Activated T-cell treated with anti-CD3 and anti-CD28 coated beads, Interleukin-2, amount 50 U/mL, for 48 hours (primary cell): ENCODE measurements at regions not wholly inside any gene's neighbourhood (a gene's known extent, or its start where the extent isn't known, plus 50 kb on each side); places are given as distances from the start of the nearest gene placed in this dataset.

Experiments
- DNase-seq, 2 experiments: peaks; one replicate each; pipeline ENCODE4 v3.0.0-alpha.2; 2020

GRCh38 chr2:122575076-122575475 is 819.6 kb downstream of the TSN start:
- DNase-seq = no peak

- DNase-seq = no peak
These were observed 827.9 kb downstream of the TSN start for GRCh38 chr2:122583159-122583917.

GRCh38 chr2:122590524-122590923 is 835.1 kb downstream of the TSN start:
- no peak for DNase-seq

GRCh38 chr2:122595065-122595464 is 839.6 kb downstream of the TSN start:
- no peak for DNase-seq

GRCh38 chr2:122596598-122596997 is 841.1 kb downstream of the TSN start:
- no peak for DNase-seq

- no peak for DNase-seq
These were observed 843.3 kb downstream of the TSN start for GRCh38 chr2:122598784-122599183.

- no peak for DNase-seq
These were observed 855.6 kb downstream of the TSN start for GRCh38 chr2:122610948-122611609.

- DNase-seq = no peak
These were observed 867.5 kb downstream of the TSN start for GRCh38 chr2:122622934-122623333.

GRCh38 chr2:122627388-122627787 is 871.9 kb downstream of the TSN start:
- DNase-seq = no peak

GRCh38 chr2:122634256-122634655 is 878.8 kb downstream of the TSN start:
- no peak for DNase-seq

- DNase-seq = no peak
These were observed 879.5 kb downstream of the TSN start for GRCh38 chr2:122634920-122635319.

GRCh38 chr2:122635686-122636085 is 880.2 kb downstream of the TSN start:
- DNase-seq = no peak

GRCh38 chr2:122636097-122636496 is 880.6 kb downstream of the TSN start:
- no peak for DNase-seq

- DNase-seq = no peak
These were observed 883.7 kb downstream of the TSN start for GRCh38 chr2:122639176-122639575.

- no peak for DNase-seq
These were observed 884.3 kb downstream of the TSN start for GRCh38 chr2:122639711-122640110.

- no peak for DNase-seq
These were observed 888.4 kb downstream of the TSN start for GRCh38 chr2:122643725-122644329.

GRCh38 chr2:122651236-122651635 is 895.8 kb downstream of the TSN start:
- DNase-seq = no peak

GRCh38 chr2:122651780-122652179 is 896.3 kb downstream of the TSN start:
- DNase-seq = no peak

- no peak for DNase-seq
These were observed 897.2 kb downstream of the TSN start for GRCh38 chr2:122652670-122653069.

- no peak for DNase-seq
These were observed 901.0 kb downstream of the TSN start for GRCh38 chr2:122656403-122656802.

- DNase-seq = no peak
These were observed 905.6 kb downstream of the TSN start for GRCh38 chr2:122660786-122661634.

GRCh38 chr2:122663620-122664019 is 908.2 kb downstream of the TSN start:
- no peak for DNase-seq

- DNase-seq = no peak
These were observed 914.2 kb downstream of the TSN start for GRCh38 chr2:122669627-122670026.
